ENCODE measurements at regions not wholly inside any gene's neighbourhood (a gene's known extent, or its start where the extent isn't known, plus 50 kb on each side); places are given as distances from the start of the nearest gene placed in this dataset.

DNA sequence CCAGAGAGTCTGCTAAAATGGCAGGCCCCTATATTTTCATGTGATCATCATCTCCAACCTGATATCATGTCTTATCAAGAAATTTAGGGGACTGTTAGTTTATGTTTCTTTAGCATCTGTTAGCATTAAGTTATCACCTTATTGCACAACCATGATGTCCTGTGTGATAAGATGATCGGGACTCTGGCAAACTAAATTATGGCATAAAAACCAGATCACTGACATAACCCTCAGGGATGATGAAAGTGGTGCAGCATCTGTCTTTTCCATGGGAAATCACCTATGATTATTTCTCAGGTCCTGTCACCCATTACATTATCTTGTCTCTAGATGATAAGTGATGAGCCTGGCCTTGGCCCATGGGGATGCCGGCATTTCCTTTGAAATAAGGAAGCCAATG is 458.6 kb upstream of the DCC start:
- TF ChIP-seq, protein P1, sequence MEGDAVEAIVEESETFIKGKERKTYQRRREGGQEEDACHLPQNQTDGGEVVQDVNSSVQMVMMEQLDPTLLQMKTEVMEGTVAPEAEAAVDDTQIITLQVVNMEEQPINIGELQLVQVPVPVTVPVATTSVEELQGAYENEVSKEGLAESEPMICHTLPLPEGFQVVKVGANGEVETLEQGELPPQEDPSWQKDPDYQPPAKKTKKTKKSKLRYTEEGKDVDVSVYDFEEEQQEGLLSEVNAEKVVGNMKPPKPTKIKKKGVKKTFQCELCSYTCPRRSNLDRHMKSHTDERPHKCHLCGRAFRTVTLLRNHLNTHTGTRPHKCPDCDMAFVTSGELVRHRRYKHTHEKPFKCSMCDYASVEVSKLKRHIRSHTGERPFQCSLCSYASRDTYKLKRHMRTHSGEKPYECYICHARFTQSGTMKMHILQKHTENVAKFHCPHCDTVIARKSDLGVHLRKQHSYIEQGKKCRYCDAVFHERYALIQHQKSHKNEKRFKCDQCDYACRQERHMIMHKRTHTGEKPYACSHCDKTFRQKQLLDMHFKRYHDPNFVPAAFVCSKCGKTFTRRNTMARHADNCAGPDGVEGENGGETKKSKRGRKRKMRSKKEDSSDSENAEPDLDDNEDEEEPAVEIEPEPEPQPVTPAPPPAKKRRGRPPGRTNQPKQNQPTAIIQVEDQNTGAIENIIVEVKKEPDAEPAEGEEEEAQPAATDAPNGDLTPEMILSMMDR (IDR thresholded peaks at IDR 0.05), result no peak
- TF ChIP-seq ELF4 (CRISPR knock-in tag; IDR thresholded peaks at IDR 0.05; ENCODE audit: low read depth) (no peak), ESRRA (CRISPR knock-in tag; IDR thresholded peaks at IDR 0.05; ENCODE audit: borderline replicate concordance) (no peak), NFE2L1 (CRISPR knock-in tag; IDR thresholded peaks at IDR 0.05) (no peak), ZNF232 (CRISPR knock-in tag; IDR thresholded peaks at IDR 0.05) (no peak), JUN (CRISPR knock-in tag; IDR thresholded peaks at IDR 0.05) (no peak)
- TF ChIP-seq, protein P2, sequence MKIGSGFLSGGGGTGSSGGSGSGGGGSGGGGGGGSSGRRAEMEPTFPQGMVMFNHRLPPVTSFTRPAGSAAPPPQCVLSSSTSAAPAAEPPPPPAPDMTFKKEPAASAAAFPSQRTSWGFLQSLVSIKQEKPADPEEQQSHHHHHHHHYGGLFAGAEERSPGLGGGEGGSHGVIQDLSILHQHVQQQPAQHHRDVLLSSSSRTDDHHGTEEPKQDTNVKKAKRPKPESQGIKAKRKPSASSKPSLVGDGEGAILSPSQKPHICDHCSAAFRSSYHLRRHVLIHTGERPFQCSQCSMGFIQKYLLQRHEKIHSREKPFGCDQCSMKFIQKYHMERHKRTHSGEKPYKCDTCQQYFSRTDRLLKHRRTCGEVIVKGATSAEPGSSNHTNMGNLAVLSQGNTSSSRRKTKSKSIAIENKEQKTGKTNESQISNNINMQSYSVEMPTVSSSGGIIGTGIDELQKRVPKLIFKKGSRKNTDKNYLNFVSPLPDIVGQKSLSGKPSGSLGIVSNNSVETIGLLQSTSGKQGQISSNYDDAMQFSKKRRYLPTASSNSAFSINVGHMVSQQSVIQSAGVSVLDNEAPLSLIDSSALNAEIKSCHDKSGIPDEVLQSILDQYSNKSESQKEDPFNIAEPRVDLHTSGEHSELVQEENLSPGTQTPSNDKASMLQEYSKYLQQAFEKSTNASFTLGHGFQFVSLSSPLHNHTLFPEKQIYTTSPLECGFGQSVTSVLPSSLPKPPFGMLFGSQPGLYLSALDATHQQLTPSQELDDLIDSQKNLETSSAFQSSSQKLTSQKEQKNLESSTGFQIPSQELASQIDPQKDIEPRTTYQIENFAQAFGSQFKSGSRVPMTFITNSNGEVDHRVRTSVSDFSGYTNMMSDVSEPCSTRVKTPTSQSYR (CRISPR knock-in tag; IDR thresholded peaks at IDR 0.05), result no peak
- TF ChIP-seq, protein P3, sequence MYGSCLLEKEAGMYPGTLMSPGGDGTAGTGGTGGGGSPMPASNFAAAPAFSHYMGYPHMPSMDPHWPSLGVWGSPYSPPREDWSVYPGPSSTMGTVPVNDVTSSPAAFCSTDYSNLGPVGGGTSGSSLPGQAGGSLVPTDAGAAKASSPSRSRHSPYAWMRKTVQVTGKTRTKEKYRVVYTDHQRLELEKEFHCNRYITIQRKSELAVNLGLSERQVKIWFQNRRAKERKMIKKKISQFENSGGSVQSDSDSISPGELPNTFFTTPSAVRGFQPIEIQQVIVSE (CRISPR knock-in tag; IDR thresholded peaks at IDR 0.05; ENCODE audit: borderline replicate concordance), result no peak
- TF ChIP-seq, protein P4, sequence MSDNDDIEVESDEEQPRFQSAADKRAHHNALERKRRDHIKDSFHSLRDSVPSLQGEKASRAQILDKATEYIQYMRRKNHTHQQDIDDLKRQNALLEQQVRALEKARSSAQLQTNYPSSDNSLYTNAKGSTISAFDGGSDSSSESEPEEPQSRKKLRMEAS (CRISPR knock-in tag; IDR thresholded peaks at IDR 0.05), result no peak
- TF ChIP-seq, protein P5, sequence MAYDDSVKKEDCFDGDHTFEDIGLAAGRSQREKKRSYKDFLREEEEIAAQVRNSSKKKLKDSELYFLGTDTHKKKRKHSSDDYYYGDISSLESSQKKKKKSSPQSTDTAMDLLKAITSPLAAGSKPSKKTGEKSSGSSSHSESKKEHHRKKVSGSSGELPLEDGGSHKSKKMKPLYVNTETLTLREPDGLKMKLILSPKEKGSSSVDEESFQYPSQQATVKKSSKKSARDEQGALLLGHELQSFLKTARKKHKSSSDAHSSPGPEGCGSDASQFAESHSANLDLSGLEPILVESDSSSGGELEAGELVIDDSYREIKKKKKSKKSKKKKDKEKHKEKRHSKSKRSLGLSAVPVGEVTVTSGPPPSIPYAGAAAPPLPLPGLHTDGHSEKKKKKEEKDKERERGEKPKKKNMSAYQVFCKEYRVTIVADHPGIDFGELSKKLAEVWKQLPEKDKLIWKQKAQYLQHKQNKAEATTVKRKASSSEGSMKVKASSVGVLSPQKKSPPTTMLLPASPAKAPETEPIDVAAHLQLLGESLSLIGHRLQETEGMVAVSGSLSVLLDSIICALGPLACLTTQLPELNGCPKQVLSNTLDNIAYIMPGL (CRISPR knock-in tag; IDR thresholded peaks at IDR 0.05), result no peak
- TF ChIP-seq, protein P6, sequence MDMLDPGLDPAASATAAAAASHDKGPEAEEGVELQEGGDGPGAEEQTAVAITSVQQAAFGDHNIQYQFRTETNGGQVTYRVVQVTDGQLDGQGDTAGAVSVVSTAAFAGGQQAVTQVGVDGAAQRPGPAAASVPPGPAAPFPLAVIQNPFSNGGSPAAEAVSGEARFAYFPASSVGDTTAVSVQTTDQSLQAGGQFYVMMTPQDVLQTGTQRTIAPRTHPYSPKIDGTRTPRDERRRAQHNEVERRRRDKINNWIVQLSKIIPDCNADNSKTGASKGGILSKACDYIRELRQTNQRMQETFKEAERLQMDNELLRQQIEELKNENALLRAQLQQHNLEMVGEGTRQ (CRISPR knock-in tag; IDR thresholded peaks at IDR 0.05), result no peak
- TF ChIP-seq, protein P7, sequence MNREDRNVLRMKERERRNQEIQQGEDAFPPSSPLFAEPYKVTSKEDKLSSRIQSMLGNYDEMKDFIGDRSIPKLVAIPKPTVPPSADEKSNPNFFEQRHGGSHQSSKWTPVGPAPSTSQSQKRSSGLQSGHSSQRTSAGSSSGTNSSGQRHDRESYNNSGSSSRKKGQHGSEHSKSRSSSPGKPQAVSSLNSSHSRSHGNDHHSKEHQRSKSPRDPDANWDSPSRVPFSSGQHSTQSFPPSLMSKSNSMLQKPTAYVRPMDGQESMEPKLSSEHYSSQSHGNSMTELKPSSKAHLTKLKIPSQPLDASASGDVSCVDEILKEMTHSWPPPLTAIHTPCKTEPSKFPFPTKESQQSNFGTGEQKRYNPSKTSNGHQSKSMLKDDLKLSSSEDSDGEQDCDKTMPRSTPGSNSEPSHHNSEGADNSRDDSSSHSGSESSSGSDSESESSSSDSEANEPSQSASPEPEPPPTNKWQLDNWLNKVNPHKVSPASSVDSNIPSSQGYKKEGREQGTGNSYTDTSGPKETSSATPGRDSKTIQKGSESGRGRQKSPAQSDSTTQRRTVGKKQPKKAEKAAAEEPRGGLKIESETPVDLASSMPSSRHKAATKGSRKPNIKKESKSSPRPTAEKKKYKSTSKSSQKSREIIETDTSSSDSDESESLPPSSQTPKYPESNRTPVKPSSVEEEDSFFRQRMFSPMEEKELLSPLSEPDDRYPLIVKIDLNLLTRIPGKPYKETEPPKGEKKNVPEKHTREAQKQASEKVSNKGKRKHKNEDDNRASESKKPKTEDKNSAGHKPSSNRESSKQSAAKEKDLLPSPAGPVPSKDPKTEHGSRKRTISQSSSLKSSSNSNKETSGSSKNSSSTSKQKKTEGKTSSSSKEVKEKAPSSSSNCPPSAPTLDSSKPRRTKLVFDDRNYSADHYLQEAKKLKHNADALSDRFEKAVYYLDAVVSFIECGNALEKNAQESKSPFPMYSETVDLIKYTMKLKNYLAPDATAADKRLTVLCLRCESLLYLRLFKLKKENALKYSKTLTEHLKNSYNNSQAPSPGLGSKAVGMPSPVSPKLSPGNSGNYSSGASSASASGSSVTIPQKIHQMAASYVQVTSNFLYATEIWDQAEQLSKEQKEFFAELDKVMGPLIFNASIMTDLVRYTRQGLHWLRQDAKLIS (CRISPR knock-in tag; IDR thresholded peaks at IDR 0.05; ENCODE audit: borderline replicate concordance), result no peak
- TF ChIP-seq, protein P8, sequence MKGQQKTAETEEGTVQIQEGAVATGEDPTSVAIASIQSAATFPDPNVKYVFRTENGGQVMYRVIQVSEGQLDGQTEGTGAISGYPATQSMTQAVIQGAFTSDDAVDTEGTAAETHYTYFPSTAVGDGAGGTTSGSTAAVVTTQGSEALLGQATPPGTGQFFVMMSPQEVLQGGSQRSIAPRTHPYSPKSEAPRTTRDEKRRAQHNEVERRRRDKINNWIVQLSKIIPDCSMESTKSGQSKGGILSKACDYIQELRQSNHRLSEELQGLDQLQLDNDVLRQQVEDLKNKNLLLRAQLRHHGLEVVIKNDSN (CRISPR knock-in tag; IDR thresholded peaks at IDR 0.05), result no peak
